HUES64 (cell line): ENCODE measurements at regions not wholly inside any gene's neighbourhood (a gene's known extent, or its start where the extent isn't known, plus 50 kb on each side); places are given as distances from the start of the nearest gene placed in this dataset.
"Not testable (repeated sequence)": the region's sequence is repeated elsewhere in the genome, so short reads cannot be mapped to it uniquely, and the experiment has no call there.

Experiments used
- H3K27ac ChIP-seq: 2 replicates; pipeline ENCODE4 v1.7.0; 2013; ENCODE audit warnings: low read depth, low read length, inconsistent platforms
- H3K27me3 ChIP-seq: 2 replicates; pipeline ENCODE4 v1.6.1; 2013; ENCODE audit warnings: mild to moderate bottlenecking, low read length; ENCODE audit not compliant: insufficient read depth
- H3K36me3 ChIP-seq: 2 replicates; pipeline ENCODE4 v1.6.1; 2013; ENCODE audit warnings: mild to moderate bottlenecking, low read length; ENCODE audit not compliant: insufficient read depth
- H3K4me1 ChIP-seq: 2 replicates; pipeline ENCODE4 v1.6.1; 2013; ENCODE audit warnings: mild to moderate bottlenecking, low read length, moderate library complexity; ENCODE audit not compliant: insufficient read depth
- H3K4me3 ChIP-seq: 2 replicates; pipeline ENCODE4 v1.5.1; 2013; ENCODE audit warnings: mild to moderate bottlenecking, low read length, moderate library complexity
- H3K9ac ChIP-seq: 2 replicates; pipeline ENCODE4 v1.6.1; 2013; ENCODE audit warnings: mild to moderate bottlenecking, low read depth, low read length
- H3K9me3 ChIP-seq: 2 replicates; pipeline ENCODE4 v1.6.1; 2013; ENCODE audit warnings: low read depth, low read length; ENCODE audit not compliant: insufficient read depth
- WGBS: fragments of 150-250, 120-280 bp; methylation state at CpG from one replicate; pipeline ENCODE4 v1.1.7; 2013; ENCODE audit warnings: missing lambda C conversion rate; 5-methylcytosine and 5-hydroxymethylcytosine counted together

DNA sequence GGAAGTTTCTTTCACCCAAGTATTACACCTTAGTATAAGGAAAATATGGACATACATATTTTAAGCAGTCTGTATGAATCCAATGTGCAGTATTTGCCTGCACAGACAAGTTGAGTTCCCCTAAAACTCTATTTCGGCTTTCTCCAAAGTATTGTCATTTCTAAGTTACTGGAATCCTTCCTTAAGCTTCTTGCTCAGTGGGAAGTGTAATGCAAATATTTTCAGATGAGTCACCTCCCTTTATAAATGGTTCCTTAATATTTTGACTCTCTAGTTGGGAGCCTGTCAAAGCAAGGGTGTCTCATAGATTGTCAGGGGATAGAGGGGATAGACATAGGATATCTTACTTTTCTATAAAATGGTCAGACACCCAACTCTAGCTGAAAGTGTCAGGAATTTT, 178.6 kb downstream of the NAA11 start:
- no CpG with 5 or more reads among the region's 1 CpG for WGBS
- Histone ChIP-seq H3K27me3 (no peaks in the 10 kb centered on the region), H3K36me3 (no peaks in the 10 kb centered on the region), H3K9me3 (0 out of 2 replicates have a peak, but pooled peaks cover 9% of the 10 kb centered on the region), H3K4me3 (no peak overlapping the region), H3K27ac (no peak overlapping the region), H3K9ac (no peak overlapping the region), H3K4me1 (no peaks in the 10 kb centered on the region)

DNA sequence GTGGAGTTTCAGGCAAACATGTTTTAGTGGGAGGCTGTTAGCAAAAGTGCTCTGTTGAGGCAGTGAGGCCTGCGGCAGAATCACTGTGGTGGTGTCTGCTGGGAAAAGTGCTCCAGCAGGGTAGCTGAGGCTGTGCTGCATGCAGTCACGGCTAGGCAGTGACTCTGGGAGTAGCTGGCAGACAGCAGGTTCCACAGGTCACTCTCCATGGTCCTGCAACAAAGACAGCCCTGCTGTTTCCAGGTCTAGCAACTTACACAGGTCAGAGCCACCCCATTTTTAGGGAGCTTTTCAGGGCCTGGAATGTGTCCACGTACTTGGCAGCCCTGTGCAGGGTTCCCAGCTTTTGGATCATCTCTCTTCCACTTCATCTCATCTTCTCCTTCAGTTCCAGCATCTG, 184.3 kb downstream of the NAA11 start:
- WGBS, result 56% methylated on average over 3 of the region's 3 CpGs
- no peaks in the 10 kb centered on the region for H3K36me3 ChIP-seq
- H3K9me3 ChIP-seq, result 0 out of 2 replicates have a peak, but pooled peaks cover 9% of the 10 kb centered on the region
- no peaks in the 10 kb centered on the region for H3K4me1 ChIP-seq
- no peaks in the 10 kb centered on the region for H3K27me3 ChIP-seq
- H3K4me3 ChIP-seq, result no peak overlapping the region
- no peak overlapping the region for H3K9ac ChIP-seq
- no peak overlapping the region for H3K27ac ChIP-seq

DNA sequence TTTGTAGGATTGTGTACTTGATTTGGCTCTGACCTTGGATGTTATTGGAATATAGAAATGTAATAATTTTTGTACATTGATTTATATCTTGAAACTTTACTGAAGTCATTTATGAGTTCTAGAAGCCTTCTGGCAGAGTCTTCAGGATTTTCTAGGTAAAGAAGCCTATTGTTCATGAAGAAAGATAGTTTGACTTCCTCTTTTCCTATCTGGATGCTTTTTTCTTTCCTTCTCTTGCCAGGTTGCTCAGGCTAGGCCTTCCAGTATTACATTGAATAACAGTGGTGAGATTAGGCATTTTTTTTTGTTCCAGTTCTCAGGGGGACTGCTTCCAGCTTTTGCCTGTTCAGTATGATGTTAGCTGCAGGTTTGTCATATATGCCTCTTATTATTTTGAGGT, 191.1 kb downstream of the NAA11 start:
- Histone ChIP-seq H3K4me3 (no peak overlapping the region), H3K9me3 (0 out of 2 replicates have a peak, but pooled peaks cover 3% of the 10 kb centered on the region), H3K4me1 (no peaks in the 10 kb centered on the region), H3K9ac (no peak overlapping the region), H3K27ac (no peak overlapping the region), H3K27me3 (no peaks in the 10 kb centered on the region), H3K36me3 (no peaks in the 10 kb centered on the region)

DNA sequence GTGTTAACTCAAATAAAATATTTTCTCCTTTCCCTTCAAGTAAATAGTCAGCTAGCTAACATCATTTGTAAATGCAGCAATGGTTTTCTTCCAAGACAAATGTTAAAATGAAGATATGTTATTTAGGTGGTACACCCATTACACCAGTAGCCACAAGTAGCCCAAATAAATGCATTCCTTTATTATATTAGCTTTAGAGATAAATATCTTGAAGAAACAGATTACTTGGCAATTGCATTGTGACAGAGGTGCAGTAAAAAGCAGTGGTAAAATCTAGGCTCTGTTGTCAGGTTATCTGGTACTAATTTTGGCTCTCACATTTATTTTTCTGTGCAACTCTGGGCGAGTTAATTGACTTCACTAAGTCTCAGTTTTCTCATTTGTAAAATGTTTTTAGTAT, 193.0 kb downstream of the NAA11 start:
- 0 out of 2 replicates have a peak, but pooled peaks cover 3% of the 10 kb centered on the region for H3K9me3 ChIP-seq
- no peak overlapping the region for H3K4me3 ChIP-seq
- no peak overlapping the region for H3K27ac ChIP-seq
- H3K27me3 ChIP-seq, result no peaks in the 10 kb centered on the region
- no peak overlapping the region for H3K9ac ChIP-seq
- 89% methylated on average over 1 of the region's 1 CpG for WGBS
- no peaks in the 10 kb centered on the region for H3K36me3 ChIP-seq
- no peaks in the 10 kb centered on the region for H3K4me1 ChIP-seq

DNA sequence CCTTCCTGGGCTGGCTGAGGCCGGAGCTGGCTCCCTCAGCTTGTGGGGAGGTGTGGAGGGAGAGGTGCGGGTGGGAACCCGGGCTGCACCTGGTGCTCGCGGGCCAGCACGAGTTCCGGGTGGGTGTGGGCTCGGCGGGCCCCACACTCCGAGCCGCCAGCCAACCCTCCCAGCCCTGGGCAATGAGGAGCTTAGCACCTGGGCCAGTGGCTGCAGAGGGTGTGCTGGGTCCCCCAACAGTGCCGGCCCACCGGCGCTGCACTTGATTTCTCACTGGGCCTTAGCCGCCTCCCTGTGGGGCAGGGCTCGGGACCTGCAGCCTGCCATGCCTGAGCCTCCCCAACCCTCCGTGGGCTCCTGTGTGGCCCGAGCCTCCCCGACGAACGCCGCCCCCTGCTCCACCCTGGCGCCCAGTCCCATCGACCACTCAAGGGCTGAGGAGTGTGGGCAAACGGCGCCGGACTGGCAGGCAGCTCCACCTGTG, 182.7 kb upstream of the PAQR3 start:
- Histone ChIP-seq H3K9me3 (peaks cover 13% of the 10 kb centered on the region), H3K4me3 (no peak overlapping the region), H3K27me3 (no peaks in the 10 kb centered on the region), H3K27ac (no peak overlapping the region), H3K4me1 (no peaks in the 10 kb centered on the region), H3K9ac (no peak overlapping the region), H3K36me3 (no peaks in the 10 kb centered on the region)
- 96% methylated on average over 27 of the region's 27 CpGs for WGBS

DNA sequence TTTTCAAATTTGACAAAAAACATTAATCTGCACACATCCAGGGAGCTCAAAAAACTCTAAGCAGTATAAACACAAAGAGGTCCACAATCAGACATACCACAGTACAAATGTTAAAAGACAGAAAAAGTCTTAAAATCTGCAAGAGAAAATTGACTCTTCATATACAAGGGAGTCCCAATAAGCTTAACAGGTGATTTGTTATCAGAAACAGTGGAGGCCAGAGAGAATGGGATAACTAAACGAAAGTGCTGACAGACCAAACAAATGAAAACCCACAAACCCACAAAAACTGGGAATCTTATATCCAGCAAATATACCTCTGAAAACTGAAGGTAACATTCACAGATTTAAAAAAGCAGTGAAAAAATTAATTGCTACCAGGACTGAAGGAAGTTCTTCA, 182.0 kb upstream of the PAQR3 start:
- no peaks in the 10 kb centered on the region for H3K27me3 ChIP-seq
- no peak overlapping the region for H3K9ac ChIP-seq
- H3K4me1 ChIP-seq, result no peaks in the 10 kb centered on the region
- H3K27ac ChIP-seq, result no peak overlapping the region
- H3K4me3 ChIP-seq, result no peak overlapping the region
- 100% methylated on average over 1 of the region's 1 CpG for WGBS
- H3K9me3 ChIP-seq, result peaks cover 13% of the 10 kb centered on the region
- H3K36me3 ChIP-seq, result no peaks in the 10 kb centered on the region

DNA sequence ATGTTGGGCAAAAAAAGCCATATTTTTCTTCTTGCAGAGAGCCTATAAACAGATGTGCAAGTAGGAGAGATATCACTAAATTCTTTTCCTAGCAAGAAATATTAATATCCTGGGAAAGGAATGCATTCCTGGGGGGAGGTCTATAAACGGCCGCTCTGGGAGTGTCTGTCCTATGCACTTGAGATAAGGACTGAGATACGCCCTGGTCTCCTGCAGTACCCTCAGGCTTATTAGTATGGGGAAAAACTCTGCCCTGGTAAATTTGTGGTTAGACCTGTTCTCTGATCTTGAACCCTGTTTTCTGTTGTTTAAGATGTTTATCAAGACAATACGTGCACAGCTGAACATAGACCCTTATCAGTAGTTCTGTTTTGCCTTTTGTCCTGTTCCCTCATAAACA, 177.8 kb upstream of the PAQR3 start:
- not testable (repeated sequence) for H3K4me3 ChIP-seq, H3K9ac ChIP-seq, H3K27ac ChIP-seq, H3K36me3 ChIP-seq, H3K4me1 ChIP-seq, H3K27me3 ChIP-seq
- WGBS, result 96% methylated on average over 4 of the region's 4 CpGs
- H3K9me3 ChIP-seq, result peaks cover 13% of the 10 kb centered on the region

DNA sequence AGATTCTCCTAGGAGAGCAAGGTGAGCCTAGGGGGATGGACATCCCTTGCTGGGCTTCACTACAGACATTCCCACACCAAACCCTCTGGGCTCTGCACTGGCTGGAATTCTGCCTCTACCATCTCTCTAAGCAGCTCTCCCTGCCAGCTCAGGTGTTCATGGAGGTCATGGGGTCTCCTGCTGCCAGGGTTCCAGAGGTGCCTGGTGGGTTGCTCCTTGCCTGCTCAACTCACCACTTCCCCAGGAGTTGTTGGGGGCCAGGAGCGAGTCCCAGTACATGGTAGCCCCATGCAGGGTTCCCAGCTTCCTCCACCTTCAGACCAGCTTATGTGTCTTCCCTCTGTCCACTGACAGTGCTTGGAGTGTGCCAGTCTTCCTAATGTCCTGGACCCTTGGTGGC, 167.8 kb upstream of the PAQR3 start:
- Histone ChIP-seq H3K9ac (no peak overlapping the region), H3K36me3 (no peaks in the 10 kb centered on the region), H3K9me3 (no peaks in the 10 kb centered on the region), H3K4me3 (no peak overlapping the region), H3K27ac (no peak overlapping the region), H3K4me1 (no peaks in the 10 kb centered on the region), H3K27me3 (no peaks in the 10 kb centered on the region)
- 85% methylated on average over 1 of the region's 1 CpG for WGBS

DNA sequence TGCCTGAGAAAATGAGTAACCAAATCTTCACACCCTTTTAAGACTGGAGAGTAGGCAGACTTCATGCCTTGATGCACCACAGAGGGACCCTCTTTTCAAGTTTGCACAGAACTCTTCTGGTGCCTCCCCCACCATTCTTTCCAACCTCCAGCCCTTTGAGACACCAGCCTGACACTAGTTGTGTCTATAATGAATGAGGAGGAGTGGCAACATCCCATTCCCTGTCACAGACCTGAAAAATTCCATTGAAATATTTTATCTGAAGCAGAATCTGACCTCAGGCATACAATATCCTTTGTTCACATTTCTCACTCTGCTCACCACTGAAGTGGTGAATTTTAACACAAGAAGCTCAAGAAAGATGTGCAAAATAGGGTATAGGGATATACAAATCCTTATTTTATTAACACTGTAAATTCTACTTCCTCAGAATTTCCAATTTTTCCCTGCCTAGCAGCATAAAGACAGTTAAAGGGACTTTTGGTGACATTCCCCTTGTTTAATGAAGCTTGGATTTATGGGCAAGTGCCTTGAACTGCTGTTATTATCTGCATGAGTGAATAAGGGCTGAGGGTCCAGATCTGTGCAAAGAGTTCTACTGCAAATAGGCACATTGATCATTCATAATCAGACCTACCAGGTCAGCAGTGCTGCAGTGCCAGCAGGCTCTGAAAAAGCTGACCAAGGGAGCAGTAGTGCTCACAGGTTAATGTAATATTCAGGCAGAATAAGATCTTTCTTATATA, 149.9 kb upstream of the PAQR3 start:
- Histone ChIP-seq H3K27me3 (no peaks in the 10 kb centered on the region), H3K9me3 (no peaks in the 10 kb centered on the region), H3K4me1 (no peaks in the 10 kb centered on the region), H3K36me3 (no peaks in the 10 kb centered on the region), H3K27ac (no peak overlapping the region), H3K9ac (no peak overlapping the region), H3K4me3 (no peak overlapping the region)

- Histone ChIP-seq H3K36me3 (no peaks in the 10 kb centered on the region), H3K9ac (no peak overlapping the region), H3K9me3 (peaks cover 1% of the 10 kb centered on the region; the same call in 1 of the 2 replicates), H3K4me1 (peaks cover 5% of the 10 kb centered on the region; the same call in 1 of the 2 replicates), H3K4me3 (no peak overlapping the region), H3K27ac (no peak overlapping the region), H3K27me3 (no peaks in the 10 kb centered on the region)
- WGBS, result 83% methylated on average over 3 of the region's 3 CpGs
Observed at GRCh38 chr4:79087071-79087470, 147.8 kb upstream of the PAQR3 start.

GRCh38 chr4:79083406-79084010, 144.3 kb upstream of the PAQR3 start:
- WGBS, result 30% methylated on average over 1 of the region's 2 CpGs

More at GRCh38 chr4:79083406-79084010, 144.3 kb upstream of the PAQR3 start:
- H3K4me3 ChIP-seq, result no peak overlapping the region
- H3K27me3 ChIP-seq, result no peaks in the 10 kb centered on the region
- H3K27ac ChIP-seq, result peak overlapping the region; percentile 66; the same call in 1 of the 2 replicates
- no peak overlapping the region for H3K9ac ChIP-seq
- H3K36me3 ChIP-seq, result no peaks in the 10 kb centered on the region
- H3K4me1 ChIP-seq, result peaks cover 5% of the 10 kb centered on the region; the same call in 1 of the 2 replicates
- H3K9me3 ChIP-seq, result peaks cover 9% of the 10 kb centered on the region; the same call in 1 of the 2 replicates
